Vagina (tissue), 2 donors: ENCODE measurements at regions not wholly inside any gene's neighbourhood (a gene's known extent, or its start where the extent isn't known, plus 50 kb on each side); places are given as distances from the start of the nearest gene placed in this dataset.

ENCODE experiments used
- DNase-seq, 2 donors: peaks; one replicate each; pipeline ENCODE4 v3.0.0-alpha.2; 2017; ENCODE audit errors: extremely low spot score in 2 of 2
- H3K27ac ChIP-seq: fragments of 200-600 bp; sonication (generic); one replicate; pipeline ENCODE4 v1.5.1; 2019
- H3K27me3 ChIP-seq: fragments of 200-600 bp; sonication (generic); one replicate; pipeline ENCODE4 v1.5.1; 2019
- H3K36me3 ChIP-seq, 2 donors: fragments of 200-600 bp; sonication (generic); one replicate each; pipeline ENCODE4 v1.5.1; 2017 to 2019
- H3K4me1 ChIP-seq: fragments of 200-600 bp; sonication (generic); one replicate; pipeline ENCODE4 v1.5.1; 2019
- H3K4me3 ChIP-seq, 2 donors: fragments of 200-600 bp; sonication (generic); 1 replicate in 1 of 2; 2 replicates in 1 of 2; pipeline ENCODE4 v1.5.1; 2016 to 2019
- H3K9me3 ChIP-seq: fragments of 200-600 bp; sonication (generic); one replicate; pipeline ENCODE4 v1.5.1; 2019
- POLR2A ChIP-seq, 2 donors: fragments of 450-650 bp; IDR thresholded peaks; one replicate each; pipeline ENCODE4 v1.6.1; 2017; ENCODE audit warnings: antibody characterized with exemption in 2 of 2, mild to moderate bottlenecking in 2 of 2, moderate library complexity in 2 of 2
- POLR2AphosphoS5 ChIP-seq, 2 donors: sonication (generic); formaldehyde crosslinking; IDR thresholded peaks; one replicate each; pipeline ENCODE4 v1.9.0; 2017; ENCODE audit warnings: antibody characterized with exemption in 2 of 2, mild to moderate bottlenecking in 2 of 2, low read depth in 1 of 2; ENCODE audit not compliant: insufficient read depth in 1 of 2
- intact Hi-C: fragments of 100-400 bp; cut with DNase I; formaldehyde crosslinking; loops from one replicate; pipeline ENCODE4 v1.15.1; 2023
- TF ChIP-seq, protein P1 (sequence below), 3 experiments: fragments of 450-650 bp in 2 of 3; fragments of 200-600 bp in 1 of 3; sonication (generic) in 1 of 3; IDR thresholded peaks; one replicate each; pipeline ENCODE4 v1.5.1; 2017 to 2019; ENCODE audit warnings: antibody characterized with exemption in 3 of 3, mild to moderate bottlenecking in 2 of 3, moderate library complexity in 2 of 3

- Histone ChIP-seq H3K36me3 (no peaks in the 10 kb centered on the region), H3K9me3 (no peaks in the 10 kb centered on the region), H3K27me3 (no peaks in the 10 kb centered on the region), H3K4me1 (no peaks in the 10 kb centered on the region), H3K27ac (no peak overlapping the region), H3K4me3 (no peak overlapping the region)
- TF ChIP-seq, protein P1, sequence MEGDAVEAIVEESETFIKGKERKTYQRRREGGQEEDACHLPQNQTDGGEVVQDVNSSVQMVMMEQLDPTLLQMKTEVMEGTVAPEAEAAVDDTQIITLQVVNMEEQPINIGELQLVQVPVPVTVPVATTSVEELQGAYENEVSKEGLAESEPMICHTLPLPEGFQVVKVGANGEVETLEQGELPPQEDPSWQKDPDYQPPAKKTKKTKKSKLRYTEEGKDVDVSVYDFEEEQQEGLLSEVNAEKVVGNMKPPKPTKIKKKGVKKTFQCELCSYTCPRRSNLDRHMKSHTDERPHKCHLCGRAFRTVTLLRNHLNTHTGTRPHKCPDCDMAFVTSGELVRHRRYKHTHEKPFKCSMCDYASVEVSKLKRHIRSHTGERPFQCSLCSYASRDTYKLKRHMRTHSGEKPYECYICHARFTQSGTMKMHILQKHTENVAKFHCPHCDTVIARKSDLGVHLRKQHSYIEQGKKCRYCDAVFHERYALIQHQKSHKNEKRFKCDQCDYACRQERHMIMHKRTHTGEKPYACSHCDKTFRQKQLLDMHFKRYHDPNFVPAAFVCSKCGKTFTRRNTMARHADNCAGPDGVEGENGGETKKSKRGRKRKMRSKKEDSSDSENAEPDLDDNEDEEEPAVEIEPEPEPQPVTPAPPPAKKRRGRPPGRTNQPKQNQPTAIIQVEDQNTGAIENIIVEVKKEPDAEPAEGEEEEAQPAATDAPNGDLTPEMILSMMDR (IDR thresholded peaks at IDR 0.05): no peak
- TF ChIP-seq POLR2AphosphoS5 (IDR thresholded peaks at IDR 0.05; ENCODE audit: insufficient read depth in 1 of 2, low read depth in 1 of 2) (no peak), POLR2A (IDR thresholded peaks at IDR 0.05) (no peak)
- intact Hi-C loops: no loop called here
- no peak for DNase-seq
These were observed 211.6 kb upstream of the TBL1X start for GRCh38 chrX:9253211-9253610.

DNA sequence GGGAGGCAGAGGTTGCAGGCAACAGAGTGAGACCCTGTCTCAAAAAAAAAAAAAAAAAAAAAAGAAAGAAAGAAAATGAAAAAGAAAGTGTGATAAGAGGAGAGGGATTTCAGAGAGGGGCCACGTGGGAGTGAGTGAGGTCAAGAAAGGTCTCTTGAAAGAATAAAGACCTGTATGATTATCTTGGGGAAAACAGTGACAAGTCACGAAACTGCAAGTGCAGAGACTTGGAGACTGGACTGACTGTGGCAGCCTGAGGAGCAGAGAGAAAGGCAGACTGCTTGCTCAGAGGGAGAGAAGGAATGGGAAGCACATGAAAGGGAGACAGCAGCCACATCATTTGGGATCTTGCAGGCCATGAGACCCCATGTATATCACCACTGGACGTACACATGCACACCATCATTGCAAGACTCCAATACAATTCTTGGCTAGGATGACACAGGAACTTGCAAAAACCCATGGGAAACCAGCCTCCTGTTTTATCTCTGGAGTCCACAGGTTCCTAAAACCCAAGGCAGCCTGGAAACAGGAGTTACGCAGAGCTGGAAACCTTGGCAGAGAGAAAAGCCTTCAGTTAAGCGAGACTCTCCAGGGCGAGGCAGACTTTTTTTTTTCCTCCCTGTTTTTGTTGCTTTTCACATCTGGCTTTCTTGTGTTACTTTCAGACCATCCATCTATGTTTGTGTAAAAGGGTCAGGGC is 207.0 kb upstream of the TBL1X start:
- Histone ChIP-seq H3K27me3 (no peaks in the 10 kb centered on the region), H3K36me3 (no peaks in the 10 kb centered on the region), H3K4me1 (no peaks in the 10 kb centered on the region), H3K4me3 (no peak overlapping the region), H3K9me3 (no peaks in the 10 kb centered on the region), H3K27ac (no peak overlapping the region)
- intact Hi-C loops: no loop called here
- TF ChIP-seq, protein P1 (IDR thresholded peaks at IDR 0.05): no peak
- TF ChIP-seq POLR2AphosphoS5 (IDR thresholded peaks at IDR 0.05; ENCODE audit: insufficient read depth in 1 of 2, low read depth in 1 of 2) (no peak), POLR2A (IDR thresholded peaks at IDR 0.05) (no peak)
- no peak for DNase-seq

GRCh38 chrX:9258421-9259104 is 206.3 kb upstream of the TBL1X start:
- Histone ChIP-seq H3K27ac (no peak overlapping the region), H3K27me3 (no peaks in the 10 kb centered on the region), H3K4me3 (no peak overlapping the region), H3K9me3 (no peaks in the 10 kb centered on the region), H3K4me1 (no peaks in the 10 kb centered on the region), H3K36me3 (no peaks in the 10 kb centered on the region)
- no peak for DNase-seq
- TF ChIP-seq POLR2AphosphoS5 (IDR thresholded peaks at IDR 0.05; ENCODE audit: insufficient read depth in 1 of 2, low read depth in 1 of 2): no peak
- intact Hi-C loops: no loop called here

- intact Hi-C loops: no loop called here
- DNase-seq: no peak
- Histone ChIP-seq H3K4me1 (no peaks in the 10 kb centered on the region), H3K36me3 (no peaks in the 10 kb centered on the region), H3K27ac (no peak overlapping the region), H3K9me3 (no peaks in the 10 kb centered on the region), H3K27me3 (no peaks in the 10 kb centered on the region), H3K4me3 (no peak overlapping the region)
- TF ChIP-seq POLR2A (IDR thresholded peaks at IDR 0.05) (no peak), POLR2AphosphoS5 (IDR thresholded peaks at IDR 0.05; ENCODE audit: insufficient read depth in 1 of 2, low read depth in 1 of 2) (no peak)
- TF ChIP-seq, protein P1 (IDR thresholded peaks at IDR 0.05): no peak
These were observed 204.3 kb upstream of the TBL1X start for GRCh38 chrX:9260603-9261002.

DNA sequence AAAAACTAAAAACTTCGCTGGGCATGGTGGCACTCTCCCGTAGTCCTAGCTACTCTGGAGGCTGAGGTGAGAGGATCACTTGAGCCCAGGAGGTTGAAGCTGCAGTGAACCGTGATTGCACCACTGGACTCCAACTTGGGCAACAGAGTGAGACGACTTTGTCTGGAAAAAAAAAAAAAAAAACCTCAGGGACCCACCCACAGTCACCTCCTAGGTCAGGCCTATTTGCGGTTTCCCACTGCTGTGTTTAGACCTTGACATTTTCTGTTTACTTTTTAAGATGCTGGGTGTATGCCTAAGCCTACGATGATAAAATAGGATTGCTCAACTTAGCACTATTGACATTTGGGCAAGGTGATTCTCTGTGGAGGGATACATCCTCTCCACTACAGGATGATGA is 197.4 kb upstream of the TBL1X start:
- no peak overlapping the region for H3K27ac ChIP-seq
- no peak overlapping the region for H3K4me3 ChIP-seq
- H3K27me3 ChIP-seq: no peaks in the 10 kb centered on the region
- H3K4me1 ChIP-seq: no peaks in the 10 kb centered on the region
- no peaks in the 10 kb centered on the region for H3K9me3 ChIP-seq
- no peaks in the 10 kb centered on the region for H3K36me3 ChIP-seq
- TF ChIP-seq, protein P1 (IDR thresholded peaks at IDR 0.05): no peak
- intact Hi-C loops: no loop called here
- no peak for DNase-seq
